GM19035 (cell line): ENCODE measurements at regions not wholly inside any gene's neighbourhood (a gene's known extent, or its start where the extent isn't known, plus 50 kb on each side); places are given as distances from the start of the nearest gene placed in this dataset.

Experiments used
- ATAC-seq: cut with Tn5 transposase; IDR thresholded peaks from one replicate; pipeline ENCODE4 v1.9.1; 2021; ENCODE audit not compliant: unreplicated experiment

DNA sequence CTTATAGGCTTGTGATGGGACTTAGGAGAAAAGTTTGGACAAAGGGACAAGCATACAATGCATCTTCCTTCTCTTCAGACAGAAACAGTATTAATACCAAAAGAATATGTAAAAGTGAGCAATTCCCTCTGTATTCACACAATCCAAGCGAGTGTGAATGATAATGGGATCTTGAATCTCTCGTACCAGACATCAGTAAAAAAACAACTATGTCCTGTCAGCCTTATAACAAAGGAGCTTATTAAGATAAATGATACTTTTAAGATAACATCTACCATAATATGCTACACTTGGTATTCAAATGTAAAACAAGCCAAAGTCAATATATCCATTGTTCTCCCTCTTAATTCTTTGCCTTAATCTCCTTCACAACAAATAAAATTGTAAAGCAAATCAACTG, 288.6 kb upstream of the CNTN6 start:
- no peak for ATAC-seq

DNA sequence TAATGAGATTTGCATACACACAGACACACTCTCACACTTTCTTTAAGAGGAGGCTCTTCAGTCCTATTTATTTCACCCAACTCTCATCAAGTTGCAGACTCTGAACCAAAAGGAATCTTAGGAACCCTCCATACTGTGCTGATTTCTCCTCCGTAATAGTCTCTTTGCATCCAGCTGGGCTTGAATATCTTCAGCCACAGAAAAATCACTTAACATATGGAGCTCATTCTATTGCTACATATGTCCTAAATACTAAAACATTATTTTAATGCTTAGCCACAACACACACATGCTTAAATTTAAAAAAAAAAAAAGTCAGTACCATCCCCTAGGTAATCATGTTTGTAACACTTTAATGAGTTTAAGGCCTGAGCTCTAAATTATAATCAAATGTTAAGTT, 287.5 kb upstream of the CNTN6 start:
- ATAC-seq = no peak

DNA sequence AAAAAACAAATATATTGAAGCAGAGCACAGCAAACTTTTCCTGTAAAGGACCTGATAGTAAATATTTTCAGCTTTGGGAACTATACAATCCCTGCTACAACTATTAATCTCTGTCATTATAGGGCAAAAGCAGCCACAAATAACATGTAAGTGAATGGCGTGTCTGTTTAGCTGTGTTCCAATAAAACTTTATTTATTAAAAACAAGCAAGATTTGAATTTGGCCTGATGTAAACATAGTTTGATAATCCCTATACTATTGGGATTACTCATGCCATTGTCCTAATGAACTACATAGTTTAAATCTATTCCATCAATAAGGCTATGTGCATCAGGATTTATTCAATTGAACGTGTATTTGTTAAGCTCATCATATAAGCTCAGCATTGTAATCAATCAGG, 286.8 kb upstream of the CNTN6 start:
- ATAC-seq = no peak

DNA sequence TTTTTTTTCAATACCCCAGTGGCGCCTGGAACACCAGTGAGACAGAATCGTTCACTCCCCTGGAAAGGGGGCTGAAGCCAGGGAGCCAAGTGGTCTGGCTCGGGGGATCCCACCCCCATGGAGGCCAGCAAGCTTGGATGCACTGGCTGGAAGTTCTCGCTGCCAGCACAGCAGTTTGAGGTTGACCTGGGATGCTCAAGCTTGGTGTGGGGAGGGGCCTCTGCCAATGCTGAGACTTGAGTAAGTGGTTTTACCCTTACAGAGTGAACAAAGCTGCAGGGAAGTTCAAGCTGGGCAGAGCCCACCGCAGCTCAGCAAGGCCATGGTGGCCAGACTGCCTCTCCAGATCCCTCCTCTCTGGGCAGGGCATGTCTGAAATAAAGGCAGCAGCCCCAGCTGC, 276.2 kb upstream of the CNTN6 start:
- ATAC-seq = no peak

DNA sequence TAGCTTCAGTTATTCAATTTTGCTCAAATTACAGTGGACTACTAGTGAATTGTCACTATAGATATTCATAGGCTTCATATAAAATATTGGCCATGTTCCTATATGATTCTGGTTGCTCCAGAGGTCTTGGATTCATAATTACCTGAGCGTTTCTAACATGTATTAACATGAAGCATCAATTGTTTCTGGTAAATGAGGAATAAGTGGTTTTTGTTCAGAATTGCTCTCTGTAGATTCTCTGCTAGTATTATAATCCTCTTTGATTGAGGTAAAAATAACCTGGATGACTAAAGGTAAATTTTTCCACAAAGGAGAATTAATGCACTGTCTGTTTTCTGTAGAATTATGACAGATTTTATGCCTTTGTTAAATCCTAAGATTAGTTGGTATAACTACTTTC, 258.1 kb upstream of the CNTN6 start:
- ATAC-seq = no peak

DNA sequence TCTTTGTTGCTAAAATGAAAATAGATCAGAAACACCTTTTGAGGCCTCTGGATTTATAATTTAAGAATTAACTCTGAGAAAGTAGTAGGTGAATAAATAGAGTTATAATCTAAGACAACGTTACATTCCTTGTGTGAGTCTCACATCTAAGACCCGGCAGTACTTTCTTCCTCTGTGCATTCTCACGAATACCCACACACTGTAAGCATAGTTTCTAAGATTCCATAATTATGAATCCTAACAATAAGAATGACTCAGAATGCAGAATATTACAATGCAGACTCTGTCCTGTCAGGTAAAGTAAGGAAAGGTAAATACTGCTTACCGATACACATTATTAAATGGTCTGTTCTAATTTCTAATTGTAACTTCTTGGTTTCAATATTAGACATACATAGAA, 257.7 kb upstream of the CNTN6 start:
- no peak for ATAC-seq

DNA sequence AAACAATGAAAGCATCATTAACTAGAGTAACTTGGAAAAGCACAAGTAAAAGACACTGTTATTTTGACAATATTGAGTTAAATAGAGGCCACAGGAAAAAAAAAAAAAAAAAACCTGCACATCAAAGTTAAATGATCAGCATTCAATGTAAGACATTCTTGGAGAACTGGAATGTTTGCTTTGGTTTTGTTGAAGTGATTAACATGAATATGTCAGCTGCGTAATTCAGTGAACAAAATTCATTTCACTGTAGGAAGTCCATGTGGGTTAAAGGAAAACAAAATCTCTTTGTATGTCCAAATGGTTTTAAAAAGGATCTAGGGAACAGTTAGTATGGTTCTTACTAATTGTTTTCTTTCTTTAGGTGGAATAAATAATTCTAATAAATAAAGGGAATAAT, 252.8 kb upstream of the CNTN6 start:
- ATAC-seq = no peak

DNA sequence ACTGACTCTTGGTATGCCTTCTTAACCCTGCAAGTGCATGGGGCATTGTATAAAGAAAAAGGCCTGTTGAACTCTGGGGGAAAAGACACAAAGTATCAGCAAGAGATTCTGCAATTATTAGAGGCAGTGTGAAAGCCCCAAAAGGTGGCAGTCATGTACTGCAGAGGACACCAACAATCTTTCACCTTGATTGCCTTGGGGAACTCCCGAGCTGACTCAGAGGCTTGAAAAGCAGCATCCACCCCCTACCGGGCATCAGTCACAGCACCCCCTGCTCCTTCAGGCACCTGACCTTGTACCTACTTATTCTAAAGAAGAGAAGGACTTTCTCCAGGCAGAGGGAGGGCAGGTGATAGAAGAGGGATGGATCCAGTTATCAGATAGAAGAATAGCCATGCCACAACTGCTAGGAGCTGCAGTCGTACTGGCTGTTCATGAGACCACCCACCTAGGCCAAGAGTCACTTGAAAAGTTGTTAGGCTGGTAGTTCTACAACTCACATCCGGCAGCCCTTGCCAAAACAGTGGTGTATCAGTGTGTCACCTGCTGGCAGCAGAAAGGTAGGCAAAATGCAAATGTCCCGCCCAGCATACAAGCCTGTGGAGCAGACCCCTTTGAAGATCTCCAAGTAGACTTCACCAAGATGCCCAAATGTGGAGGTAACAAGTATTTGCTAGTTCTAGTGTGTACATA, 241.6 kb upstream of the CNTN6 start:
- peak; percentile 59 for ATAC-seq

DNA sequence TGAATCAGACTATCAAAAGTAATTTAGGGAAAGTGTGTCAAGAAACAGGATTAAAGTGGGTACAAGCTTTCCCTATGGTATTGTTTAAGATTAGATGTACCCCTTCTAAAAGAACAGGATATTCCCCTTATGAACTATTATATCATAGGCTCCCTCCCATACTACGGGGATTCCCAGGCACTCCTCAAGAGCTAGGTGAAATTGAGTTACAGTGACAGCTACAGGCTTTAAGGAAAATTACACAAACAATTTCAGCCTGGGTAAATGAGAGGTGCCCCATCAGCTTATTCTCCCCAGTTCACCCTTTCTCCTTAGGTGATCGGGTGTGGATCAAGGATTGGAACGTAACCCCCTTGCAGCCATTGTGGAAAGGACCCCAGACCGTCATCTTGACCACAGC, 240.8 kb upstream of the CNTN6 start:
- ATAC-seq = no peak

DNA sequence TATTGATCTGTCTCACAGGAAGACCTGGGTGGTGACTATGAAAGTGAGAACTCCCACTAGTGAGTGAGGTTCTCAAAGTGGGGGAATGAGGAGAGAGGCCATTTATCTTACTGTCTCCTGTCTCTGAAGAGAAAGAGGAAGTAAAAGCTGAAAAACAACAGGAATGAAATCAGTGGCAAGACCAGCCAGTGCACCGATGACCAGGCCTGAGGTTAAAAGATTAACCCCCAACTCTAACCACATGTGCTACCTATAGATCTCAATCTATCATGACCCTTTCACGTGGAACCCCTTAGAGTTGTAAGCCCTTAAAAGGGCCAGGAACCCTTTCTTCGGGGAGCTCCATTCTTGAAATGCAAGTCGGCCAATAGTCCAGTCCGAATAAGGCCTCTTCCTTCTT, 239.3 kb upstream of the CNTN6 start:
- no peak for ATAC-seq

DNA sequence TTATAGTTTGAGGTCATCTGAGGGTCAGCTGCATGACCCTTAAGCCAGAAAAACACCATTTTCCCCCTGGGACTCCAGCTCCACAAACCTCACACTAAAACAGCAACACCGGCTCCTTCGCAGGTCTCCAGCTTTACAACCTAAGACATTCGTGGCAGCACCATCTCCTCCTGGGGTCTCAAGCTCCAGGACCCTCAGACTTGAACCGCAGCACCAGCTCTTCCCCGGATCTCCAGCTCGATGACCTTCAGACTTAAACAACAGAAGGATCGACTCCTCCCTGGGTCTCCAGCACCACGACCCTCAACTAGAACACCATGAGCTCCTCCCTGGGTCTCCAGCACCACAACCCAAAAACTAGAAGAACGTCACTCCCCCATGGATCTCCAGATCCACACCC, 233.7 kb upstream of the CNTN6 start:
- no peak for ATAC-seq

DNA sequence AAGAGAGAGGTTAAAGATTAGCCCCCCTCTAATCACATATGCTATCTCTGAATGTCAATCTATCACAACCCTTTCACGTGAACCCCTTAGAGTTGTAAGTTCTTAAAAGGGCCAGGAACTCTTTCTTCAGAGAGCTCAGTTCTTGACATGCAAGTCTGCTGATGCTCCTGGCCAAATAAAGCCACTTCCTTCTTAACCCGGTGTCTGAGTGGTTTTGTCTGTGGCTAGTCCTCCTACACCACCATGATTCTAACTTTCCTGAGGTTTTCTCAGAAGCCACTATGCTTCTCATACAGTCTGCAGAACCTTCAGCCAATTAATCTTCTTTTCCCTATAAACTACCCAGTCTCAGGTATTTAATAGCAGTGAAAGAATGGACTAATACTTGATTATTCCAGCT, 231.1 kb upstream of the CNTN6 start:
- no peak for ATAC-seq

DNA sequence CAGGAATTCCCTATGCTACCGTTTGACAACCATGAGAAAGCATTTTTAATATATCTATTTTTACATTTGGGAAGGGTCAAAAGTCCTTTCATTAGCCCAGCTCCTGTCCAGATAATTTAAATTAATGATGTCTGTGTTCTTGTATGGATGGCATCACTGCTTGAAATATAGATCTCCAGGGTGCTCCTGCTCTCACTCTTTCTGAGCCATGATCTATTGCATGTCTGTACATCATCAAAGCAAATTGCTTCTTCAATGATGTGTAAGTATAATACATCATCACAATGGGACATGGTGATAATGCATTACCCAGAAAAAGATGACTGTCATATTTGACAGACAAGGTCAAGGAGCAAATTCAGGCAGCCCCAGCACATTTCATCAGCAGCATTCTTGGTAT, 223.6 kb upstream of the CNTN6 start:
- no peak for ATAC-seq

DNA sequence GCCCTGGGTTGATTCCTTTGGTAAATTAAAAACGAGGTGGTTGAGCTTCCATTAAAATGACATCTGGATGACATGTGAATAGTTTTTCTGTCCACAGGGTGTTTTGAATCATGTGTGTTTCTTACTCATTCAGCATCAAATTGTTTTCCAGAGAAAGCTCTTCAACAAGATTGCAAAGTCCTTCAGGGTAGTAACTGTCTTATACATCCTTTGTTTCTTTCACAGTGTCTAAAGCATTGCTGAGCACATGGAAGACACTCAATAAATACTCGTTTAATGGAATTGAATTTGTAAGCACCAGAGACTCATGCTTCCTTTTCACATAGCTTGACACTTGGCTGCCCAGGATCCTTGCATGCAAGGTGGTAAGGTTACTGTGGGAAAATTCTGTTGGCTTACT, 223.1 kb upstream of the CNTN6 start:
- no peak for ATAC-seq

DNA sequence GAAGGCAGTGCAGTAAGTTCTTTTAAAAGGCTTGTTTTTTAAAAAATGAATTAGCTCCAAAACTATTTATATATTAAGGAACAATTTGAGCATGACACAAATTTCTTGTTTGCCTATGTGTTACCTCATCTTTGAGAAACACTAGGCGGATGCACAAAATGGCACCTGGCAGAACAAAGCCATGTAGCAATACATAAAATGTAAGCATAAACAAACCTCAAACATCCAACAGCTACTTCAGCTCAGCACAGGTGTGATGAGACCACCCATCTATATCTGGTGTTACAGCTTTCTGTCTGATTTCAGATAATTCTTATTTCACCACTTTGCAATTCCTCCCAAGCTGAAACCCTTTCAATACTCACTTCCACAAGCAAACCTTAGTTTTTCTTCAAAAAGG, 221.2 kb upstream of the CNTN6 start:
- ATAC-seq = no peak

DNA sequence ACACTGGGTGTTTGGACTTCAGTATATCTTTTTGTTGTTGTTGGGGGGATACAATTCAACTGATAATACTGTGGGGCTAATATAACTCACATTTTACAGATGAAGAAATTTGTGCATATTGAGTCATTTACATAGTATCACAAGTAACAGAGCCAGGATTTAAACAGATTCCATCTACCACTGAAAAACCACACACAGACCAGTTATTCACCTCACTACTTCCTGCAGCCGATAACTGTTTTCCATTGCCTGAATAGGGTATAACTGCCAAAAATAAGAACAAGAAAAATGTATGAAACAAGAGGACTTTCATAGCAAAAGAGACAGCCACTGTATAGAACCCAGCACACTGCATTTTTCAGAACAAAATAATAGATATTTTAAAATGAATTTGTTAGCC, 215.8 kb upstream of the CNTN6 start:
- no peak for ATAC-seq

DNA sequence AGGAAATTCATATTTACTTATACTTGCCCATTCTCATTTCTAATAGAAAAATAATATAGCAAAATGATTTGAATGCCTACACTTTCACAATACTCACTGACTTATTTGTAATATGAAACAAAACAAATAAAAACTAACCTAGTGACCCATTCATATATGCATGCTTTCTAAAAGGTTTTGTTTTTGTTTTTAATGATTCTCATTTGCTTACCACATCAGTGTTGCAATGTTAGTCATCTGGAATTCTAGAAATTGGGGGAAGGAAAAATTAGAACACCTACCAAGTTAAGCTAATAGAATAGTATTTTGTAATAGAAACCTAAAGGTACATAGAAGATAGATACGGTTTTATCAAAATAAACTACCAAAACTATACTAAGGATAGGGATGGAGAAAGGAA, 214.1 kb upstream of the CNTN6 start:
- ATAC-seq = no peak

DNA sequence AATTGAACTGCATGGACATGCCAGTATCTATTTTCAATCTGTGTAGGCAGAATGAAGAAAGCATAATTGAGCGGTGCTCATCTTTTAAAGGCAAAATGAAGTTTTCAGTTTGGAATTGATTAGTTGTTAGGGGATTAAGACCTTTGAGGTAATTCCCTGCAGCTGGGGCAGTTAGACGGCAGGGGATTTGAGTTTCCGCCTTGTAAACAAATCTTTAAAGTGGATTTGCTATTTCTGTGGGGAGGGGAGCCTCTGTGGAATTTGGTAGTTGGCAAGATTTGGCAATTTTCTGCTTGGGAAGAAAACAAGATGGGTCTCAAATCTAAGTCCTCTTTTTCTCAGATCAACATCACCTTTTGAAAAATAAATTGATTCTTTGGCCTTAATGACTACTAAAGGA, 212.5 kb upstream of the CNTN6 start:
- no peak for ATAC-seq

DNA sequence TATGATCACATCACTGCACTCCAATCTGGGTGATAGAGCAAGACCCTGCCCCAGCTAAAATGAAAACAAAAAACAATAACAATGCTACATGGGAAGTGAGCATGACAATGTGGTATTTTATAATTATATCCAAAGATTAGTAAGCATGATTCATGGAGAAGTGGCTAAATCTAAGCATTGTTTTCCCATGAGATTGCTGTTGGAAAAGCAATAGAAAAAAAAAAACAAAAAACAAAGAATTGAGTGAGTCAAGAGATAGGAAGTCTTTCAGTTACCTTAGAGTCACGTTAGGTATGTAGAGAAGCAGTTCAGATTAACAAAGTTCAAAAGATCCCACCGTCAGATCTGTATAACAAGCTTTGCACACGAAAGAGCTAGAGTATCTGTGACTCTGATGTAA, 210.3 kb upstream of the CNTN6 start:
- no peak for ATAC-seq

DNA sequence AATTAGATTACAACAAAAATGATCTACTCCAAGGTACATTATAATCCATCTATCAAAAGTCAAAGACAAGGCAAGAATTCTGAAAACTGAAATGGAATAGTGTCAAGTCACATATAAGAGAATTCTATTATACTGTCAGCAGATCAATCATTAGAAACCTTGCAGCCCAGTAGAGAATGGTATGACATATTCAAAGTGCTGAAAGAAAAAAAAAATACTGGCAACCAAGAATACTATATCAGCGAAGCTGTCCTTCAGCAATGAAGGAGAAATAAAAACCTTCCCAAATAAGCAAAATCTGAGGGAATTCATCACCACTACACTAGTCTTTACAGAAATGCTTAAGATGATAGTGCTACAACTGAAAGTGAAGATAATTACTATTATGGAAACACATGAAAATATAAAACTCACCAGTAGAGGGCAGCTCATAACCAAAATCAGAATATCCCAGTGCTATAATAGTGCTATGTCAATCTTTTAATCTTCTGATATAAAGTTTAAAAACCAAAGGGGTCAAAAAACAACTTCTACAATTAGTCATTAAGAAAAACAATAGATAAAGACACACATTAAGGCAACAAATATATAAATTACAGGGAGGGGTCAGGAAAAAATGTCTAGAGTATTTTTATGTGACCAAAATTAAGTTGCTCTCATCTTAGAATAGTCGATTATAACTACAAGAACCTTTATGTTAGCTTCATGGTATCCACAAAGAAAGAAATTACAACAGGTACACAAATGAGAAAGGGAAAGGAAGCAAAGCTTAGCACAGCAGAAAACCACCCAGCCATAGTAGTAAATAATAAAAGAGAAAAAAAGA, 190.7 kb upstream of the CNTN6 start:
- ATAC-seq = peak; percentile 84

DNA sequence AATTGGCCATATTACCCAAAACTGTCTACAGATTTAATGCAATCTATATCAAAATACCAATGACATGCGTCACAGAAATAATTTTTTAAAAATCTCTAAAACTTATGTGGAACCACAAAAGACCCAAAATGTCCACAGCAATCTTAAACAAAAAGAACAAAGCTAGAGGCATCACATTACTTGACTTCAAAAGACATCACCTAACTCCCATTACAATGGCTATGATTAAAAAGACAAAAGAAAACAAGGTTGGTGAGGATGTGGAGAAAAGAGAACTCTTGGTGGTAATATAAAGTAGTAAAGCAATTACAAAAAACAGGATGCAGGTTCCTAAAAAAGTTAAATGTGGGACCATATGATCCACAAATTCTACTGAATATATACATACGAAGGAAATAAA, 187.6 kb upstream of the CNTN6 start:
- no peak for ATAC-seq

DNA sequence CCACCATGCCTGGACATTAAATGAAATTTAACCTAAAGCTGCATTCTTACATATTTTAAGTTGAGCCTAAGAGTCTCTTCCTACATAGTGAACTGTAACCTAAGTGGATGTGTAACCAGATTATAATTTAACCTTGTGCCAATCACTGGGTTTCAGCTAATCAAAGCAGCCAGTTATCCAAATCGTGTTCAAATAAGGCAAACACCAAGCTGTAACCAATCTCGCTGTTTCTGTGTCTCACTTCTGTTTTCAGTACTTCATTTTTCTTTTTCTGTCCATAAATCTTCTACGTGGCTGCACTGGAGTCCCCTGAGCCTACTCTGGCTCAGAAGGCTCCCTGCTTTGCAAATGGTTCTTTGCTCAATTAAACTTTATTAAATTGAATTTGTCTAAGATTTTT, 186.1 kb upstream of the CNTN6 start:
- no peak for ATAC-seq

DNA sequence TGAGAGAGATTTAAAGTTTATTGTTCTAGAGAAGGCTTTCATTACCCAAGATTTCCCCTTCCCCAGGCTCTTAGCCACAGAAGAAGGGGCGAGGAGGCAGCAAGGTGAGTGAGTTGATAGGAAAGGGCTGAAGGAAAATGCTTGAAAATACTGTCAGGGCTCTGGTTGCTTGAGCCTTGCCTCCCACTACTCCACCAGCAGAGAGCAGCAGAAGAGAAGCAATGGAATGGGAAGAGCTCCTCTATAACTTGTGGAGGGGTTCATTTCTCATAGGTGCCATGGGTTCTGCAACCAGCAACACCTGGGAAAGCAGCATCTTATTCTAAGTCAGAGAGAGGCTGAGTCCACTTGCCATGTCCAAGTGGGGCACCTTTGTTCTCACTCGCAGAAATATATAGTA, 184.0 kb upstream of the CNTN6 start:
- ATAC-seq = no peak
